HUES6 (cell line): ENCODE measurements at regions not wholly inside any gene's neighbourhood (a gene's known extent, or its start where the extent isn't known, plus 50 kb on each side); places are given as distances from the start of the nearest gene placed in this dataset.
A peak's percentile ranks its signal among the peaks of the same experiment; 100 is the strongest.
"Not testable (repeated sequence)": the region's sequence is repeated elsewhere in the genome, so short reads cannot be mapped to it uniquely, and the experiment has no call there.

Experiments
- H3K27ac ChIP-seq: 2 replicates; pipeline ENCODE4 v1.7.0; 2013; ENCODE audit warnings: low read depth, mild to moderate bottlenecking, low read length, inconsistent platforms
- H3K27me3 ChIP-seq: 2 replicates; pipeline ENCODE4 v1.6.1; 2013; ENCODE audit warnings: low read length; ENCODE audit not compliant: control insufficient read depth, insufficient read depth
- H3K36me3 ChIP-seq: 2 replicates; pipeline ENCODE4 v1.6.1; 2013; ENCODE audit warnings: low read length; ENCODE audit not compliant: control insufficient read depth, insufficient read depth
- H3K4me1 ChIP-seq: 2 replicates; pipeline ENCODE4 v1.6.1; 2013; ENCODE audit warnings: low read length; ENCODE audit not compliant: control insufficient read depth, insufficient read depth
- H3K4me3 ChIP-seq: 2 replicates; pipeline ENCODE4 v1.5.1; 2013; ENCODE audit warnings: low read depth, low read length
- H3K9ac ChIP-seq: one replicate; pipeline ENCODE4 v1.6.1; 2013; ENCODE audit warnings: mild to moderate bottlenecking, low read length
- H3K9me3 ChIP-seq: 2 replicates; pipeline ENCODE4 v1.6.1; 2013; ENCODE audit warnings: low read depth, low read length; ENCODE audit not compliant: control insufficient read depth, insufficient read depth

DNA sequence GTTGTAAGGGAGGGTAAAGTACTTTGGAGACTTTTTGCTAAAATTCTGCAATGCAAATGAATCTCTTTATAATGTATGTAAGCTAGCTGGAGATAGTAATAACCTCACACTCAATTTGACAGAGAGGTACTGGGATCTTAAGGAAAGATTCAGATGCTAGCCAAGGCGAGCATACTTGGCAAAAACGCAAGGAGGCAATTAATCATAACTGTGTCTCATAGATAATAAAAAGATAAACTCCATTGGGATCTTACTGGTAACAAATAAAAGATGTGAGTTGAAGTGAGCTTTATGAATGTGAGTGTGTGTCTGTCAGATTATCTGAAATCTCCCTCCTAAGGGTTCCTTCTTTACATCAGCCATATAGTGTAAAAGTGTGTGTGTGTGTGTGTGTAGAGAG, 533.0 kb downstream of the TMX3 start:
- Histone ChIP-seq H3K9ac (no peak overlapping the region), H3K36me3 (no peaks in the 10 kb centered on the region), H3K27ac (no peak overlapping the region), H3K9me3 (no peaks in the 10 kb centered on the region), H3K4me1 (no peaks in the 10 kb centered on the region), H3K4me3 (no peak overlapping the region), H3K27me3 (no peaks in the 10 kb centered on the region)

DNA sequence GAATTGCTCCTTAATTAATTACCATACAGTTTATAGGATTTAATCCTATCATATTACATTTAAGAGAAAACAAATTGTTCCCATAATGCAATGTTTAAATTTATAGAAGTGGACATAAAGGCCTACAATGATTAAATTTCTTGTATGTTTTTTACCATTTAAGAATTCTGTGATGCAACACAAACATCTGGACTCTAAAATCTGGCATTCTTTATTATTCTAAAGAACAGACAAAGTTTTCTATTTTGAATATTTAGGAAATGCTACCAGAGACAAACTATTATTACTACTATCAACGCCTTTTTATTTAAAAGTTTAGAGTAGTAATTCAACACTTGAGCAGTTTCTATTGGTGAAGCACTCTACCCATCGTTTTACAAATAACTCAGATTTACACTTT, 535.1 kb downstream of the TMX3 start:
- no peaks in the 10 kb centered on the region for H3K9me3 ChIP-seq
- H3K36me3 ChIP-seq = no peaks in the 10 kb centered on the region
- H3K4me3 ChIP-seq = no peak overlapping the region
- no peak overlapping the region for H3K27ac ChIP-seq
- no peak overlapping the region for H3K9ac ChIP-seq
- H3K4me1 ChIP-seq = no peaks in the 10 kb centered on the region
- H3K27me3 ChIP-seq = no peaks in the 10 kb centered on the region

DNA sequence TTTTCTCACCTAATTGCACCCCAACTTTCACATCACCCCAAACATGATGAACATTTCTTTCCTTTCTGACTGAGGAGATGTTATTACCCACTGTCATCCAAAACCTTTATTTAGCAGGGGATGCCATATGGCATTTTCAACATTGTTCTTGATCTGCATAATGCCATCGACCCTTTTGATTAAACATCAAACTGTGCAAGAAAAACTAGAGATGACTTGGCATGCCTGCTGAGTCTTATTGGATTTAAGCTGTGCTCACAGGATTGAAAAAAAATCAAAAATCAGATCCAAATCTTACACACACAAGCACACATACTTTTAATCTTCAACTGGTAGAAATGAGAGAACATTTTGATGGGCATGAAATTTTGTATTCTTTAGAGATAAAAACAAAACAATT, 536.0 kb downstream of the TMX3 start:
- no peak overlapping the region for H3K9ac ChIP-seq
- H3K27ac ChIP-seq = no peak overlapping the region

DNA sequence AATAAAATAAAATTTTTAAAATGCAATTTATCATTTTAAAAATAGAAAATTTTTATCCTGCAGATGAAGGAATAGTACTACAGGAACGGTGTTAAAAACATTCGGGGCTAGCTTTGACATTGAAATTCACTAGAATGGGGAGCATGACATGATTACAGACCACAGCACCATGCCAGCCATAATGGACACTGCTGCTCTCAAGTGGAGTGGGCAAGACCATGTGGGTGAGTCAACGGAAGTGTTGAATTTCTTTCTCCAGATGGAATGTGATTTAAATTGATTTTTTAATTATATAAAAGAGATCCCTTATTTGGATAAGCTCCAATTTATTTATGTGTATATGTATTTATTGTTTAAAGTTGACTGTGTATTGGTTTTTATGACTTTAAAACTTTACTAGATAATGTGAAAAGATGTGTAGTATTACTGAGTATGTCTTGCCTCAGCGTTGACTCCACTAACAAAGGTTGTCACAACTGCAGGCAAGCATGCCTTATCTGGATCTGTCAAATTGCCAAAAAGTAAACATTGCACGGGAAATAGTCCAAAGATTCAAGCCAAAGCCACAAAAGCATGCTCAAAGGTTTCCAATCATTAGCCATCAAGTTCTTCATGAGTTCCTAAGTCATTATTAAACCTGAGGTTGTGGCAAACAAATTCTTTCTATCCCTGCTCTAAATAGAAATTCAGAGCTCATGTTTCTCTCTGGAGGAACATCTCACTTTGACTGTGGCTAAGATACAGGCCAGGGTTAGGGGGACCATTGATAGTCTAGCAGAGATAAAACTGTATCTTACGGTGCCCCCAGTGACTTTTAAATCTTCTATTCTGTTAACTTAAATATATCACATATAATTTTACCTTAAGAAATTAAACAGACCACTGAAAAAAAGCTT, 536.9 kb downstream of the TMX3 start:
- no peaks in the 10 kb centered on the region for H3K36me3 ChIP-seq
- H3K9ac ChIP-seq = no peak overlapping the region
- no peaks in the 10 kb centered on the region for H3K27me3 ChIP-seq
- H3K4me3 ChIP-seq = no peak overlapping the region
- H3K9me3 ChIP-seq = no peaks in the 10 kb centered on the region
- H3K4me1 ChIP-seq = 0 out of 2 replicates have a peak, but pooled peaks cover 2% of the 10 kb centered on the region
- H3K27ac ChIP-seq = no peak overlapping the region

More for the DNA sequence above, 536.0 kb downstream of the TMX3 start:
- Histone ChIP-seq H3K4me1 (no peaks in the 10 kb centered on the region), H3K27me3 (no peaks in the 10 kb centered on the region), H3K36me3 (no peaks in the 10 kb centered on the region), H3K4me3 (no peak overlapping the region), H3K9me3 (no peaks in the 10 kb centered on the region)

- Histone ChIP-seq H3K36me3 (no peaks in the 10 kb centered on the region), H3K4me1 (0 out of 2 replicates have a peak, but pooled peaks cover 3% of the 10 kb centered on the region), H3K27me3 (no peaks in the 10 kb centered on the region), H3K9ac (no peak overlapping the region), H3K27ac (no peak overlapping the region), H3K9me3 (no peaks in the 10 kb centered on the region), H3K4me3 (no peak overlapping the region)
Measured at GRCh38 chr18:68176901-68177300, 538.0 kb downstream of the TMX3 start.

GRCh38 chr18:68172842-68173549, 541.9 kb downstream of the TMX3 start:
- H3K36me3 ChIP-seq = no peaks in the 10 kb centered on the region
- no peaks in the 10 kb centered on the region for H3K9me3 ChIP-seq
- no peaks in the 10 kb centered on the region for H3K27me3 ChIP-seq
- no peak overlapping the region for H3K4me3 ChIP-seq
- 0 out of 2 replicates have a peak, but pooled peaks cover 3% of the 10 kb centered on the region for H3K4me1 ChIP-seq
- peak overlapping the region; percentile 10 for H3K9ac ChIP-seq
- no peak overlapping the region for H3K27ac ChIP-seq

GRCh38 chr18:68164909-68165308, 550.0 kb downstream of the TMX3 start:
- H3K9ac ChIP-seq = no peak overlapping the region

GRCh38 chr18:68153821-68154220, 561.1 kb downstream of the TMX3 start:
- H3K9me3 ChIP-seq, H3K4me3 ChIP-seq, H3K9ac ChIP-seq, H3K36me3 ChIP-seq, H3K4me1 ChIP-seq, H3K27ac ChIP-seq, H3K27me3 ChIP-seq: not testable (repeated sequence)

More at GRCh38 chr18:68164909-68165308, 550.0 kb downstream of the TMX3 start:
- no peaks in the 10 kb centered on the region for H3K9me3 ChIP-seq
- no peaks in the 10 kb centered on the region for H3K4me1 ChIP-seq
- no peaks in the 10 kb centered on the region for H3K27me3 ChIP-seq
- H3K27ac ChIP-seq = no peak overlapping the region
- H3K4me3 ChIP-seq = no peak overlapping the region
- no peaks in the 10 kb centered on the region for H3K36me3 ChIP-seq

DNA sequence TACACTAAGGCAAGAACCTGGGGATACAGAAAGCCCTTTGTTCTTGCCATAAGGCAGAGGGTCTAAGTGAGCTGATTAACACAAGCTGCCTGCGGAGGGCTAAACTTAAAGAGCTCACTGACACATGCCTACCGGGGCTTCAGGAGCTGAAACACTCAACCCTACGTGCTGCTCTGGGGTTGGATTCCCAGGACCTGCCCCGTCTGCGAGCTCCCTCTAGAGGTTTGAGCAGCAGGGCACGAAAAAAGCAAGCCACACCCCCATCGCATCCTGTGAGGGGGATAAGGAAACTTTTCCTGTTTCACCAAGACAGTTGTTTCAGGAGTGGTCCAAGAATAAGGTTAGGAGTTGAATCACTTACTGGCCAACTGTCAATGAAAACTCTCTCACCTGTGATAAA, 562.1 kb downstream of the TMX3 start:
- no peak overlapping the region for H3K9ac ChIP-seq
- H3K9me3 ChIP-seq = no peaks in the 10 kb centered on the region
- H3K4me1 ChIP-seq = peaks cover 7% of the 10 kb centered on the region; the same call in 1 of the 2 replicates
- no peaks in the 10 kb centered on the region for H3K27me3 ChIP-seq
- H3K36me3 ChIP-seq = no peaks in the 10 kb centered on the region
- no peak overlapping the region for H3K4me3 ChIP-seq
- H3K27ac ChIP-seq = no peak overlapping the region

GRCh38 chr18:68150961-68151360, 563.9 kb downstream of the TMX3 start:
- H3K27ac ChIP-seq = no peak overlapping the region
- no peaks in the 10 kb centered on the region for H3K9me3 ChIP-seq
- H3K36me3 ChIP-seq = no peaks in the 10 kb centered on the region
- no peaks in the 10 kb centered on the region for H3K27me3 ChIP-seq
- H3K4me1 ChIP-seq = peaks cover 7% of the 10 kb centered on the region; the same call in 1 of the 2 replicates
- no peak overlapping the region for H3K9ac ChIP-seq
- no peak overlapping the region for H3K4me3 ChIP-seq

DNA sequence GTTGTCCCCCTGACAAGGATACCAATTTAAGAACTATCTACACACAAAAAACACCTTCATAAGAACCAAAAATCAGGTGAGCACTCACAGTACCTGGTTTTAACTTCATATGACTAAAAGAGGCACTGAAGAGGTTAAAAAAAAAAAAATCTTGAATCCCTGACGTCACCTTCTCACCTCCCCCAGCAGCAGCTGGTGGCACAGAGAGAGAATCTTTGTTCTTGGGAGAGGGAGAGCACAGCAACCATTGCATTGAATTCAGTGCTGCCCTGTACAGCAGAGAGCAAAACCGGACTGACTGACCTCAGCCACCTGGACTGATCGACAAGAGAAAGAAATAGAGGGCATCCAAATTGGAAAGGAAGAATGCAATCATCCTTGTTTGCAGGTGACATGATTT, 566.0 kb downstream of the TMX3 start:
- Histone ChIP-seq H3K36me3 (no peaks in the 10 kb centered on the region), H3K27me3 (no peaks in the 10 kb centered on the region), H3K9me3 (no peaks in the 10 kb centered on the region), H3K9ac (no peak overlapping the region), H3K4me1 (peaks cover 7% of the 10 kb centered on the region; the same call in 1 of the 2 replicates), H3K4me3 (no peak overlapping the region), H3K27ac (no peak overlapping the region)
